SK-MEL-5 (cell line): ENCODE measurements at regions not wholly inside any gene's neighbourhood (a gene's known extent, or its start where the extent isn't known, plus 50 kb on each side); places are given as distances from the start of the nearest gene placed in this dataset.

Source experiments
- DNase-seq: peaks from one replicate; pipeline ENCODE4 v3.0.0-alpha.2; 2016; ENCODE audit warnings: low read depth, low spot score
- in situ Hi-C: cut with HindIII; loops from 2 replicates; pipeline ENCODE4 v1.10.0; 2016; ENCODE audit warnings: low sequenced_read_pairs, high pct_unique_total_duplicates, low pct_unique_long_range_greater_than_20kb

- no peak for DNase-seq
- in situ Hi-C loops: no loop called here
Observed at GRCh38 chr12:102533483-102534215, 53.3 kb upstream of the IGF1 start.
